ENCODE measurements at regions not wholly inside any gene's neighbourhood (a gene's known extent, or its start where the extent isn't known, plus 50 kb on each side); places are given as distances from the start of the nearest gene placed in this dataset.

DNA sequence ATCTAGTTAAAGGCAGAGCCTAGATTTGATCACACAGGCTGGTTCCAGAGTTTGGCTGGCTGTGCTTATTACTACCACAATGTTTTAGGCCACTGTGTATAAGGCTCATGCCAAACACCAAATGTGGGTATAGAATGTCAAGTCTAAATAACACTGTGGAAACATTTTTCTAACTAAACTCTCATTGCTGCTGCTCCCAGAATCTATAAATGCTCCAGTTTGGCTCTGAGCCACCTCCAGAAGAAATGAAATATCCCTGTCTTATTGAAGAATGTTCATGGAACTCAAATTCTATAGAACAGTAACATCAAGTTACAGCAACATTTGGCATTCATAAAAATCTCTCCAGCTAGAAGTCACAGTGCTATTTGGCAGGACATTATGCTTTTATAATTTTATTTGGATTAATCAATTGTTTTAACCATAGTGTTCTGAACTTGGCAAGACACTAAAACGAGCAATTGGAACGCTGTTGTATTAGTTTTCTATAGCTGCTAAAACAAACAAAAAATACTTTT lies 178.1 kb upstream of the COX7C start:
- Histone ChIP-seq H3K4me3 (no peak overlapping the region), H3K9me3 (no peaks in the 10 kb centered on the region), H3K27me3 (no peaks in the 10 kb centered on the region), H3K36me3 (no peaks in the 10 kb centered on the region), H3K4me1 (peaks cover 0 to 5% (median 0%) of the 10 kb centered on the region in 4 donors), H3K27ac (no peak overlapping the region)
- 34 to 39% methylated on average over 2 of the region's 2 CpGs for WGBS, 2 donors
- DNase-seq (ENCODE audit: low spot score in 2 of 2): no peak
- no peak for TF ChIP-seq CTCF (IDR thresholded peaks at IDR 0.05)
- no peak for TF ChIP-seq EP300 (IDR thresholded peaks at IDR 0.05)
- TF ChIP-seq POLR2A (IDR thresholded peaks at IDR 0.05): no peak

DNA sequence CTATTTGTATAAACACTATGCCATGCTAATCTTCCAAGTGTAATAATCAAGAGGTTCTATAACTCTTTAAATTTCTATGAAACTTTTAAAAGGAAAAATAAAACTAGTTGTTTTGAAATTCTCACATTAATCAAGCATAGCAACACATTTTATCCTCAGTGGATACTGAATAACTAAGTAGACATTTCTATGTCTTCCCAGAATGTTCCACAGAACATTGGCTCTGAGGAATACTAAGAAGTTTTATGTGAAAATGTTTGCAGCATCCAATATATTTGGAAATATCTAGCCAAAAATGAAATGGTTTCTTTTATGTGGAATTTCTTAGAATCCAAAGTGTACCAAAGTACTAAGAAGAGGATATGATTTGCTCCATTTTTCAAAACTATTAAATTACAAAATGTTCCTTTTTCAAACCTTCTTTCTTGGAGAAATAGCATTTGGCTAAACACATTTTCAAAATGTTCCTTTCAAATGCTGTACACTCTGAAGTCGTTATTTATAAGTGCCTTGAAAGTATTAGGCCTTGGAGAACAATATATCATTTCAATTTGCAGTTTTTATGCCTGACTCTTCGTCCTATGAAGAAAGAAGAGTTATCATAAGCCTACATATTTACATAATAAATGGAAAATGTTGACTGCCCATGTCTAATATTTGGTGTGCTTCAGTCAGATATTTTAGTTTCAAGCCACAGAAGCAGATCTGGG lies 175.6 kb upstream of the COX7C start:
- DNase-seq (ENCODE audit: low spot score in 2 of 2): no peak
- no peak overlapping the region for H3K27ac ChIP-seq
- WGBS, 2 donors: 33 to 39% methylated on average over 2 of the region's 2 CpGs
- no peak overlapping the region for H3K4me3 ChIP-seq
- H3K9me3 ChIP-seq: no peaks in the 10 kb centered on the region
- no peak for TF ChIP-seq EP300 (IDR thresholded peaks at IDR 0.05)
- TF ChIP-seq POLR2A (IDR thresholded peaks at IDR 0.05): no peak
- TF ChIP-seq CTCF (IDR thresholded peaks at IDR 0.05): no peak
- H3K27me3 ChIP-seq: no peaks in the 10 kb centered on the region
- H3K36me3 ChIP-seq: no peaks in the 10 kb centered on the region
- H3K4me1 ChIP-seq: peaks cover 0 to 5% (median 0%) of the 10 kb centered on the region in 4 donors

DNA sequence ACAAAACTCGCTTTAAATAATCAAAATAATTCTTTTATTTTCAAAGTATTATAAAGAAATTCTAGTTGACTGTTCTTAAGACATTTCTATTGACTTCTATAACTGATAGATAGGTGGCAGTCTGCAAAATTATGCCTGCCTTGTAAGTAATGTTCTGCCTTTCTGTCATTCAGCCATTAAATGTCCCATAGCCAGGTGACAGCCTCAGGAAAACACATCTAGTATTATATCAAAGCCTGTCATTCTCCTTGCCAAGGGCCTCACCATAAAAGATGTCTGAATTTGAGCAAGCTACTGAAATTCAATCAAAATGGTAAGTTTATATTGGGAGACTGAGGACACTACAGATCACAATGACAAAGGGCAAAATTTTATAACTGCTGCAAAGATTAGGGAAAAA lies 170.4 kb upstream of the COX7C start:
- 88 to 89% methylated on average over 1 of the region's 1 CpG for WGBS, 2 donors
- TF ChIP-seq POLR2A (IDR thresholded peaks at IDR 0.05) (no peak), CTCF (IDR thresholded peaks at IDR 0.05) (no peak), EP300 (IDR thresholded peaks at IDR 0.05) (no peak)
- H3K27me3 ChIP-seq: no peaks in the 10 kb centered on the region
- DNase-seq (ENCODE audit: low spot score in 2 of 2): no peak
- H3K4me3 ChIP-seq: no peak overlapping the region
- no peak overlapping the region for H3K27ac ChIP-seq
- no peaks in the 10 kb centered on the region for H3K36me3 ChIP-seq
- H3K9me3 ChIP-seq: no peaks in the 10 kb centered on the region
- peaks cover 0 to 5% (median 0%) of the 10 kb centered on the region in 4 donors for H3K4me1 ChIP-seq

GRCh38 chr5:86452251-86452650 lies 165.5 kb upstream of the COX7C start:
- no peaks in the 10 kb centered on the region for H3K36me3 ChIP-seq
- H3K27me3 ChIP-seq: no peaks in the 10 kb centered on the region
- no peak overlapping the region for H3K27ac ChIP-seq
- TF ChIP-seq EP300 (IDR thresholded peaks at IDR 0.05) (no peak), POLR2A (IDR thresholded peaks at IDR 0.05) (no peak), CTCF (IDR thresholded peaks at IDR 0.05) (no peak)
- H3K4me1 ChIP-seq: no peaks in the 10 kb centered on the region
- DNase-seq (ENCODE audit: low spot score in 2 of 2): no peak
- H3K4me3 ChIP-seq: no peak overlapping the region
- H3K9me3 ChIP-seq: peaks cover 0 to 10% (median 0%) of the 10 kb centered on the region in 4 donors

GRCh38 chr5:86460519-86460918 lies 157.2 kb upstream of the COX7C start:
- 95 to 96% methylated on average over 14 to 16 of the region's 16 CpGs for WGBS, 2 donors

More at GRCh38 chr5:86460519-86460918, 157.2 kb upstream of the COX7C start:
- Histone ChIP-seq H3K36me3 (no peaks in the 10 kb centered on the region), H3K27ac (no peak overlapping the region), H3K27me3 (no peaks in the 10 kb centered on the region), H3K9me3 (peaks cover 0 to 40% (median 3%) of the 10 kb centered on the region in 4 donors), H3K4me1 (peaks cover 0 to 3% (median 0%) of the 10 kb centered on the region in 4 donors), H3K4me3 (no peak overlapping the region)
- no peak for TF ChIP-seq CTCF (IDR thresholded peaks at IDR 0.05)
- DNase-seq (ENCODE audit: low spot score in 2 of 2): no peak
